ENCODE measurements at regions not wholly inside any gene's neighbourhood (a gene's known extent, or its start where the extent isn't known, plus 50 kb on each side); places are given as distances from the start of the nearest gene placed in this dataset.
"Not testable (repeated sequence)": the region's sequence is repeated elsewhere in the genome, so short reads cannot be mapped to it uniquely, and the experiment has no call there.

DNA sequence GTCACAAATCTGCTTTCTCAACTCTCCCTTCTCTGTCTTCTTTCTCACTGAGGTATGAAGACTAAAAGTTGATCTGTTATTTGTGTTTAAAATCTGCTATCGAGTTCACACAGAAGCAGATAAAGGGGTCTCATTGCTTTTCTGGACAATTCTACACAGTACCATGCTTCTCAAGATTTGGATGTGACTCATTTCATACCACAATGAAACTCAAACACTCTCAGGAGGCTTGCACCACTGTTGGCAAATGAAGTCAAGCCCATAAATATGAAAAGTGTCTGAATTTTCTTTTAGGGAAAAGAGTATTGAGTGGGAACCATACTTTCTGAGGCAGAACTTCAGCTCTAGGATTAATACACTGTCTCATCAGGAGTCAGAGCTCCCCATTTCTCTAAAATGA lies 274.6 kb upstream of the CYRIA start:
- TF ChIP-seq, protein P1, sequence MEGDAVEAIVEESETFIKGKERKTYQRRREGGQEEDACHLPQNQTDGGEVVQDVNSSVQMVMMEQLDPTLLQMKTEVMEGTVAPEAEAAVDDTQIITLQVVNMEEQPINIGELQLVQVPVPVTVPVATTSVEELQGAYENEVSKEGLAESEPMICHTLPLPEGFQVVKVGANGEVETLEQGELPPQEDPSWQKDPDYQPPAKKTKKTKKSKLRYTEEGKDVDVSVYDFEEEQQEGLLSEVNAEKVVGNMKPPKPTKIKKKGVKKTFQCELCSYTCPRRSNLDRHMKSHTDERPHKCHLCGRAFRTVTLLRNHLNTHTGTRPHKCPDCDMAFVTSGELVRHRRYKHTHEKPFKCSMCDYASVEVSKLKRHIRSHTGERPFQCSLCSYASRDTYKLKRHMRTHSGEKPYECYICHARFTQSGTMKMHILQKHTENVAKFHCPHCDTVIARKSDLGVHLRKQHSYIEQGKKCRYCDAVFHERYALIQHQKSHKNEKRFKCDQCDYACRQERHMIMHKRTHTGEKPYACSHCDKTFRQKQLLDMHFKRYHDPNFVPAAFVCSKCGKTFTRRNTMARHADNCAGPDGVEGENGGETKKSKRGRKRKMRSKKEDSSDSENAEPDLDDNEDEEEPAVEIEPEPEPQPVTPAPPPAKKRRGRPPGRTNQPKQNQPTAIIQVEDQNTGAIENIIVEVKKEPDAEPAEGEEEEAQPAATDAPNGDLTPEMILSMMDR (IDR thresholded peaks at IDR 0.05; ENCODE audit: insufficient read depth, low read depth, low read length): no peak
- H3K4me3 ChIP-seq (ENCODE audit: low read depth, low read length): no peak overlapping the region
- DNase-seq (ENCODE audit: low read depth): no peak

DNA sequence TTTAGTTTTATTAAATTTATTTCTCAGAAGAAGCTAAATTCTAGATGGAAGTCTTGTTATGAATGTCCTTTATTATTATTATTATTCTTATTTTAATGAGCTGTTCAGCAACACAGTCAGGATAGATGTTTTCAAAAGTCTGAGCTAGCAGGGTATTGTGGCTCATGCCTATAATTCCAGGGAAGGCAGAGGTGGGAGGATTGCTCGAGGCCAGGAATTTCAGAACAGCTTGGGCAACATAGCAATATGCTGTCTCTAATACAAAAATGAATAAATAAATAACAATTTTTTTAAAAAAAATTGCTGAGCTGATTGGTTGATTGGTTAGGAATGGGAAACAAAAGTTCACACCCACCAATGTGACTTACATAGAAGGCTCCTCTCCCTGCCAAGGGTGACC lies 274.1 kb upstream of the CYRIA start:
- H3K4me3 ChIP-seq (ENCODE audit: low read depth, low read length): no peak overlapping the region
- DNase-seq (ENCODE audit: low read depth): peak; percentile 13
- TF ChIP-seq, protein P1 (IDR thresholded peaks at IDR 0.05; ENCODE audit: insufficient read depth, low read depth, low read length): no peak

DNA sequence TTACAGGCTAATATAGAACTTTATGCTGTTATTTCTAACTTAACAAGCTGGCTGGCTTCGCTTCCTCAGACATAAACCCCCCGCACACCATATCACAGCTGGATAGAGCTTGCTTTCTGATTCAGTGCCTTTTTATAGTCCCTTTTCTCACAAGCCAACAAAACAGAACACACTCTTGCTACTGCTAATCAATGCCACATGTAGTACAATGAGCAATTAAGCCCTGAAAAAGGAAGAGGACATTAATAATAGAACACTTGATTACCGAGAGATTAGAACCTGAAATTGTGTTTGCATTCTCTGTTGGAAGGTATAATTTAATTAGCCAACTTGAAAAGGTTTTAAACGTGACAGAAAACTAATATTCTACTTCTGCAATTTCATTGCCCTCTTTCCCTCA lies 267.7 kb upstream of the CYRIA start:
- H3K4me3 ChIP-seq (ENCODE audit: low read depth, low read length): no peak overlapping the region
- DNase-seq (ENCODE audit: low read depth): no peak
- TF ChIP-seq, protein P1 (IDR thresholded peaks at IDR 0.05; ENCODE audit: insufficient read depth, low read depth, low read length): no peak

DNA sequence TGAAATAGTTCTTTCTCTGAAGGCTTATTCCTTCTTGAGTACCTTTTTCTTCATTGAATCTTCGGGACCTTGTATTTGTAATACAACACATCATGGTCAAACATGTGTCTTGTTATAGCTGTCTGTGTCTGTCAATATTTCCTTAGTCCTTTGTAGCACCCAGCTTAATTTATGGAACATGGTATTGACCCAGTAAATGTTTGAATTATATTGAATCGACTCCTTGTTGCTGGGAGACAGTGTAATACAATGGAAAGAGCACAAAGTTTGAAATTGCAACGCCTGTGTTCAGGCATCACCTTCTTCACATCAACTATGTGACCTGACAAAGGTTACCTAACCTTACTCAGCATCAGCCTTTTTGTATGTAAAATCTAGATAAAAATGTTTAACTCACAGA lies 267.2 kb upstream of the CYRIA start:
- no peak for DNase-seq (ENCODE audit: low read depth)
- H3K4me3 ChIP-seq (ENCODE audit: low read depth, low read length): no peak overlapping the region
- TF ChIP-seq, protein P1 (IDR thresholded peaks at IDR 0.05; ENCODE audit: insufficient read depth, low read depth, low read length): no peak

DNA sequence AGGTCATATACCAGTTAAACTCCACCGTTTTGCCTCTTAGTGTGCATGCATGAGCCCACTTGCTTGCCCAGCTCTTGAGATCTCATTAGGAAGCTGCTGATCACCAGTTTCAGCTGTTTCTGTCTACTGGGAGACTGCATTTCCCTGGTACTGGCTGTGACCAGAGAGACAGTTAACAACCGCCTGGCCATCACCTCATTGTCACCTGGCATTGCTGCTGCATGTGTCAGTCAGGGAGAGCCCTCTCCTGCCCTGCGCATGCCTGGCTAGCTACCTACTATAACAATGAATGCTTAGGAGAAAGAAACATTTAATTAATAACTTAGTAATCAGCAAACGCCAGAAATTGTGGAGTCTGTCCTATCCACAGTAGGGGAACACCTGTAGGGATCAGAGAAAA lies 265.8 kb upstream of the CYRIA start:
- no peak overlapping the region for H3K4me3 ChIP-seq (ENCODE audit: low read depth, low read length)
- TF ChIP-seq, protein P1 (IDR thresholded peaks at IDR 0.05; ENCODE audit: insufficient read depth, low read depth, low read length): no peak
- DNase-seq (ENCODE audit: low read depth): no peak

DNA sequence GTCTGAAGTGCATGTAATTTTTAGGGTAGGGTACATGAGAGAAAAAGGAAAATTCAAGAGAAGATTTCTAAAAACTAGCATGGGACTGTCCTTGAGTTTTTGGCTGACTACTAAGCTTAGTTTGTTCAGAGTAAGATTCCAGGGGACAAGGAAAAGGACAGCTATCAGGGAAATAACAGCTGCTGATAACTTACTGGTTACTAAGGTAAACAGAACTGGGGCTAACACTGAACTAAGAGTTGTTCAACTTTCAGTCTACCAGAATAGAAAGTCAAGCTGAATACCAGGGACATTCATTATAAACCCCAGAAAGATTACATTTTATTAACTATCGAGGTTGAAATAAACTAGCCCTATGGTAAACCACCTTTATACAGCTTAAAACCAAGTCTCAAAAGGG lies 261.8 kb upstream of the CYRIA start:
- TF ChIP-seq, protein P1 (IDR thresholded peaks at IDR 0.05; ENCODE audit: insufficient read depth, low read depth, low read length): no peak
- no peak overlapping the region for H3K4me3 ChIP-seq (ENCODE audit: low read depth, low read length)
- DNase-seq (ENCODE audit: low read depth): no peak

DNA sequence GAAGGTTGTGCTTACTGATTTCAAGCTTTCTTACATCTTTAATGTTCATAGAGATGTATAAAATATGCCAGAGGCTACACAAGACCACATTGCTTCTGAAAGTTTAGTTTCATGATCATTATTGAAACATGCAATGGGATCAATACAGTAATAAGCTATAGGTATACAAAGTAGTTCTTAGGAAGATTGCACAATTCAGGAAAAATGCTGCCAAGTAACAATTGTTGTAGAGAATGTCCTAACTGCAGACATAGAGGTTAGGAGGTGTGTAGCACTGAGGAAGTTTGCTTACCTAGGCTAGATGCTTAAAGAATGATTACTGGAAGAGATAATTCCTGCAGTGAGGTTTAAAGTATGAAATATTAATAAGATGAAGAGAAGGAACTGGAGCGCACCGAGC lies 259.5 kb upstream of the CYRIA start:
- TF ChIP-seq, protein P1 (IDR thresholded peaks at IDR 0.05; ENCODE audit: insufficient read depth, low read depth, low read length): no peak
- no peak overlapping the region for H3K4me3 ChIP-seq (ENCODE audit: low read depth, low read length)
- DNase-seq (ENCODE audit: low read depth): no peak

DNA sequence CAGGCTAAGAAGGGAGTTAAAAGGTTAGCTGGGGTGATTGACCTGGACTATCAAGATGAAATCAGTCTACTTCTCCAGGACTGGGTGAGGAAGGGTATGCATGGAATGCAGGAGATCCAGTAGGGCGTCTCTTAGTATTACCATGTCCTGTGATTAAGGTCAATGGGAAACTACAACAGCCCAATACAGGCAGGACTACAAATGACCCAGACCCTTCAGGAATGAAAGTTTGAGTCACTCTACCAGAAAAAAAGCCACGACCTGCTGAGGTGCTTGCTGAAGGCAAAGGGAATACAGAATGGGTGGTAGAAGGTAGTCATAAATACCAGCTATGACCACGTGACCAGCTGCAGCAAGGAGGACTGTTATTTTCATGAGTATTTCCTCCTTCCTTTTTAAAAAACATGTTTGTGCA lies 249.7 kb upstream of the CYRIA start:
- not testable (repeated sequence) for H3K4me3 ChIP-seq (ENCODE audit: low read depth, low read length); DNase-seq (ENCODE audit: low read depth)

Data from fibroblast of villous mesenchyme (primary cell).